ENCODE measurements at regions not wholly inside any gene's neighbourhood (a gene's known extent, or its start where the extent isn't known, plus 50 kb on each side); places are given as distances from the start of the nearest gene placed in this dataset.

DNA sequence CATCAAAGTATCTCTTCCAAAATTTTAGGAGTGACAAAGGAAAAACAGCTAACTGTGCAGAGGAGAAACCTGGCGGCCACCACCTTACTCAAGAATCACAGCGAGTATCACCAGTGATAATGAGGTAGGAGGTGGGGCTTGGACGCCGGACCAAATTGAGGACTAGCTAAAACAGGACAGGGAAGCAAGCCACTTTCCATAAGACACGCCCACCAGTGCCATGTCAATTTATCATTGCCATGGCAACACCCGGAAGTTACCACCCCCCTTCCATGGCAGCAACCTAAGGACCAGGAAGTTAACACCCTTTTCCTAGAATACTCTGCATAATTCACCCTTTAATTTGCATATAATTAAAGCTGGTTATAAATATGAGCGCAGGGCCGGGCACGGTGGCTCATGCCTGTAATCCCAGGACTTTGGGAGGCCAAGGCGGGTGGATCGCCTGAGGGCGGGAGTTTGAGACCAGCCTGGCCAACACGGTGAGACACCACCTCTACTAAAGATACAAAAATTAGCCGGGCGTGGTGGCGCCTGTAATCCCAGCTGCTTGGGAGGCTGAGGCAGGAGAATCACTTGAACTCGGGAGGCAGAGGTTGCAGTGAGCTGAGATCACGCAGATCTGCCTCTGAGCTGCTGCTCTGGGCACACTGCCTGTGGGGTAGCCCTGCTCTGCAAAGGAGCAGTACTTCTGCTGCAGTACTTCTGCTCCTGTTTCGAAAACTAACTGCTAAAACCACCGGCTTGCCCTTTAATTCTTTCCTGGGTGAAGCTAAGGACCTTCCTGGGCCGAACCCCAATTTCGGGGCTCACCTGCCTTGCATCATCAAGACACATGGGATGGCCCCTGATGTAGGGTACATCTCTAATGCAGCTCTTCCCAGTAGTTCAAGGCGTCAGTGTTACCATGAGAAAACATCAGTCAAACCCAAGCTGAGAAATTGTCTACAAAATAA lies 116.7 kb downstream of the HMX1 start:
- WGBS, 2 experiments (ENCODE audit: insufficient coverage in 2 of 2), result 91 to 97% methylated on average over 14 to 21 of the region's 23 CpGs

DNA sequence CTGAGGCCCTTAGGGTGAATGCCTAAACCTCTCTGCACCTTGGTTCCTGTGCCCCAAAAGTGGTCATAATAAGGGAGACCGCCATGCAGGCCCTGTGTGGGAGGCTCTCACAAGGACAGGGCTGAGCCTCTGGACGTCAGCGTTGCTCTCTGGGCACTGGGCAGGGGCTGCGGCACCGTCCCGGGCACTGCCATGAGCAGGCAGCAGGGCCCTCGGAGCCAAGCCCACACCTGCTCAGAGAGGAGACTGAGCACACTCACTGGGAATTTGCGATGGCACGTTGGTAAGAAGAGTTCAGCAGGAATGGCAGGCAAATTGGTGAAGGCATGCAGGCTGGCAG lies 123.4 kb downstream of the HMX1 start:
- no peaks in the 10 kb centered on the region for H3K4me1 ChIP-seq (ENCODE audit: control insufficient read depth, insufficient read depth, low read length, poor library complexity, severe bottlenecking)
- no peak overlapping the region for H3K27ac ChIP-seq (ENCODE audit: low read depth, low read length, severe bottlenecking)
- no peak overlapping the region for H3K4me3 ChIP-seq (ENCODE audit: extremely low read depth, insufficient read depth, low read length, poor library complexity, severe bottlenecking)
- no peaks in the 10 kb centered on the region for H3K9me3 ChIP-seq (ENCODE audit: control insufficient read depth, low read length)
- 88 to 93% methylated on average over 9 of the region's 9 CpGs for WGBS, 2 experiments (ENCODE audit: insufficient coverage in 2 of 2)
- H3K36me3 ChIP-seq (ENCODE audit: control insufficient read depth, insufficient read depth, low read length), result no peaks in the 10 kb centered on the region

More for the DNA sequence above, 116.7 kb downstream of the HMX1 start:
- Histone ChIP-seq H3K27ac (ENCODE audit: low read depth, low read length, severe bottlenecking) (no peak overlapping the region), H3K4me3 (ENCODE audit: extremely low read depth, insufficient read depth, low read length, poor library complexity, severe bottlenecking) (no peak overlapping the region), H3K4me1 (ENCODE audit: control insufficient read depth, insufficient read depth, low read length, poor library complexity, severe bottlenecking) (no peaks in the 10 kb centered on the region), H3K36me3 (ENCODE audit: control insufficient read depth, insufficient read depth, low read length) (no peaks in the 10 kb centered on the region), H3K9me3 (ENCODE audit: control insufficient read depth, low read length) (peaks cover 5% of the 10 kb centered on the region)

DNA sequence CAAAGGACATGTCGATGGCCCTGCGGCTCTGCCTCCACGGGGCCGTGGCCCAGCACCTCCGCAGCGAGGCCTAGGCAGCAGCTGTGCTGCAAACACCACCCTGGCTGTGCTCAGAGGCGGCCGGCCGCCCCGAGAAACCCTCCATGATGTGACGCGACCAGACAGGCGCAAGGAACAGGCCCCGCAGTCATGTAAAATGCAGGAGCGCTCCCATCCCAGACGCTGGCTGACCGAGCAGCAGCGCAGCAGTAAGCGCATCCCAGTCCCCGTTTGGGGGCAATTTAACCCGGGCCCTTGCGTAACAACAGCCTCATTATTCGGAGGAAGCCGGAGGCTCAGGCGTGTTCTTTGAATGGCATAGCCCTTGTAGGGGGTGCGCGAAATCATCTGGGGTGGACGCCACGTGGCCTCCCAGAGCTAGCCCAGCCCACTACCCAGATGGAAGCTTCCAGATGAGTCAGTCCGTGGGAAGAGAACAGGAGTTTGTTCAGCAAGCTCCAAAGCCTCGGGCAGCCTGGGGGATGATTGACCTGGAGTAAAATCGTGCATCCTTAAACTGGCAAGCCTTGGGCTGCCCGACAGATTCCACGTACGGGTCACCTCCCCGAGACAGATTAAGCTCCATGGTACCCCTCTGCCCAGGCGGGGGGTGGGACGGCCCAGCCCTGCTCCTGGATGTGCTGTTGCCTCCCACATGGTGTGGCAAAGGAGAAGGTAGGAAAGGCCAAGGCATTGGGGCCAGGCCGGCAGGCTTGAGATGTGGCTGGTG lies 124.0 kb downstream of the HMX1 start:
- no peaks in the 10 kb centered on the region for H3K9me3 ChIP-seq (ENCODE audit: control insufficient read depth, low read length)
- no peak overlapping the region for H3K27ac ChIP-seq (ENCODE audit: low read depth, low read length, severe bottlenecking)
- WGBS, 2 experiments (ENCODE audit: insufficient coverage in 2 of 2), result 84 to 86% methylated on average over 35 to 39 of the region's 39 CpGs
- no peak overlapping the region for H3K4me3 ChIP-seq (ENCODE audit: extremely low read depth, insufficient read depth, low read length, poor library complexity, severe bottlenecking)
- H3K4me1 ChIP-seq (ENCODE audit: control insufficient read depth, insufficient read depth, low read length, poor library complexity, severe bottlenecking), result no peaks in the 10 kb centered on the region
- H3K36me3 ChIP-seq (ENCODE audit: control insufficient read depth, insufficient read depth, low read length), result no peaks in the 10 kb centered on the region

DNA sequence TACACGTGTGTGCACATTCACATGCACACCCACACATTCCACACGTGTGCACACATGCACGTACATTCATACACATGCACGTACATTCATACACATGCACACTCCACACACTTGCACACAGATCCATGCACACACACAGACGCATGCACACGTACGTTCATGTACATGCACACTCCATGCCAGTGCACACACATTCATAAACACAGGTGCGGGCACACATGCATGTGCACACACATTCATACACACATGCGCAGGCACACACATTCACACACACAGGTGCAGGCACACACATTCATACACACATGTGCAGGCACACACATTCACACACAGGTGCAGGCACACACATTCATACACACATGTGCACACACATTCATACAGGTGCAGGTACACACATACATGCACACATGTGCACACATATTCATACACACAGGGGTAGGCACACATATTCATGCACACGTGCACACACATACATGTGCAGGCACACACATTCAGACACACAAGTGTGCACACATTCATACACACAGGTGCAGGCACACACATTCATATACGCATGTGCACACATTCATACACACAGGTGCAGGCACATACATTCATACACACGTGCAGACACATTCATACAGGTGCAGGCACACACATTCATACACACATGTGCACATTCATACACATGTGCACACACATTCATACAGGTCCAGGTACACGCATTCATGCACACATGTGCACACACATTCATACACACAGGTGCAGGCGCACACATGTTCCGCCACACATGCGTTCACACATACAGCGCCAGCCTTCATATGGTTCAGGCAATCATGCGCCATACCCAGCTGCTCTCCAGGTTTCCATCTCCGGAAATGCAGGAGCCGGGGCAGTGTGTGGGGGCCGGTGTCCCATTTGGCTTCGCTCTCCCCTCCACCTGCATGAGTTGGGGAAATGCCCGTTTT lies 124.8 kb downstream of the HMX1 start:
- WGBS, 2 experiments (ENCODE audit: insufficient coverage in 2 of 2), result 92 to 94% methylated on average over 22 to 23 of the region's 23 CpGs
- Histone ChIP-seq H3K4me1 (ENCODE audit: control insufficient read depth, insufficient read depth, low read length, poor library complexity, severe bottlenecking) (no peaks in the 10 kb centered on the region), H3K9me3 (ENCODE audit: control insufficient read depth, low read length) (no peaks in the 10 kb centered on the region)

DNA sequence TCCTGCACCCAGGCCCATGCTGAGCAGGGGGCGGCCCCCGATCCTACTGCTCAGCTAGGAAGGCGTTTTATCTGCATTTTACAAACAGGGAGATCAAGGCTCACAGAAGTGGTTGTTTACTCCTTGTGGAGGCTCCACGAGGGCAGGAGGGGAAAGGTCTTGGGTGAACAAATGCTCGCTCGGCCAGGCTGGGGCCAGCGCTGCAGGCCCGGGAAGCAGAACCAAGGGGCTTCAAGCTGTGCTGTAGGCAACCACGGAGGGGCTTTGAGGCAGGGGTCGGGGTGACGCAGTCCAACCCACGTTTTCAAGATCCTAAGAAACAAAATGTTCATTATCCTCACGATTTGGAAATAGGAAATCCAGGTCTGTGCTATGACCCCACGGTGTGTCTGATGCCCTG lies 125.8 kb downstream of the HMX1 start:
- WGBS, 2 experiments (ENCODE audit: insufficient coverage in 2 of 2), result 74 to 90% methylated on average over 8 to 14 of the region's 14 CpGs
- Histone ChIP-seq H3K9me3 (ENCODE audit: control insufficient read depth, low read length) (no peaks in the 10 kb centered on the region), H3K27ac (ENCODE audit: low read depth, low read length, severe bottlenecking) (no peak overlapping the region), H3K36me3 (ENCODE audit: control insufficient read depth, insufficient read depth, low read length) (no peaks in the 10 kb centered on the region), H3K4me3 (ENCODE audit: extremely low read depth, insufficient read depth, low read length, poor library complexity, severe bottlenecking) (no peak overlapping the region), H3K4me1 (ENCODE audit: control insufficient read depth, insufficient read depth, low read length, poor library complexity, severe bottlenecking) (no peaks in the 10 kb centered on the region)

More for the DNA sequence above, 124.8 kb downstream of the HMX1 start:
- H3K36me3 ChIP-seq (ENCODE audit: control insufficient read depth, insufficient read depth, low read length), result no peaks in the 10 kb centered on the region
- no peak overlapping the region for H3K4me3 ChIP-seq (ENCODE audit: extremely low read depth, insufficient read depth, low read length, poor library complexity, severe bottlenecking)
- no peak overlapping the region for H3K27ac ChIP-seq (ENCODE audit: low read depth, low read length, severe bottlenecking)

DNA sequence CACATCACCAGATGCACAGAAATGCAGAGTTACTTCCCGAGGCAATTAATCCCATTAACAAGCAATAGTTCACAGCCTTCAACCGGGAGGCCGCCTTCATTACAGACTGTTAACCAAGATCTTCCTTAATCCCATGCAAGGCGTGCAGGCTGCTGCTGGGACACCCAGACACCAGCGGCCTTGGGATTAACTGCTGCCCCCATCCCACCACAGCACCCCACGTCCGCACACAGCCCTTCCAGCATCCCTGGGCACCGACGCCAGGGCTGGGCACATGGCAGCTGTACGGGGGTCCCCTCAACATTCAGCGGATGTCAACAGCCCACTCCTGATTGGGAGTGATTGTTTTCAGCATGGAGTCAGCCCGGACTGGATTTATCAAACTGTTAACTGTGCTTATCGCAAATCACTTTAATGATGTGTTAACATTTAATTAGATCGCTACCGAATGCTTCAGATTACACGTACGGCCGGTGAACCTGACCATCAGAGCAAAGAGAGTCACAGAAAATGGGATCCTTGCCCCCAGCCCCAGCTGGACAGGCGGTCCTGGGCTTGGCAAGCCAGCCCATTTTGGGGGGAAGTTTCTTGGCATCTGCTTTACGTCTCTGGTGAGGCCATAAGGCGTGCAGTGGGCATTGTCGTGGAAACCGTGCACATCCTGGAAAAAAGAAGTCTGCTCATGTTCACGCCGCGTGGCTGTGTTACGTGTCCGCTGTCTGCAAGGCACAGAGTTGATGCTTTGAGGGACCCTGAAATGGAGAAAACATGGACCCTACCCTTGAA lies 126.4 kb downstream of the HMX1 start:
- Histone ChIP-seq H3K4me1 (ENCODE audit: control insufficient read depth, insufficient read depth, low read length, poor library complexity, severe bottlenecking) (no peaks in the 10 kb centered on the region), H3K9me3 (ENCODE audit: control insufficient read depth, low read length) (no peaks in the 10 kb centered on the region), H3K36me3 (ENCODE audit: control insufficient read depth, insufficient read depth, low read length) (no peaks in the 10 kb centered on the region), H3K27ac (ENCODE audit: low read depth, low read length, severe bottlenecking) (no peak overlapping the region), H3K4me3 (ENCODE audit: extremely low read depth, insufficient read depth, low read length, poor library complexity, severe bottlenecking) (no peak overlapping the region)
- 87 to 91% methylated on average over 26 of the region's 28 CpGs for WGBS, 2 experiments (ENCODE audit: insufficient coverage in 2 of 2)

DNA sequence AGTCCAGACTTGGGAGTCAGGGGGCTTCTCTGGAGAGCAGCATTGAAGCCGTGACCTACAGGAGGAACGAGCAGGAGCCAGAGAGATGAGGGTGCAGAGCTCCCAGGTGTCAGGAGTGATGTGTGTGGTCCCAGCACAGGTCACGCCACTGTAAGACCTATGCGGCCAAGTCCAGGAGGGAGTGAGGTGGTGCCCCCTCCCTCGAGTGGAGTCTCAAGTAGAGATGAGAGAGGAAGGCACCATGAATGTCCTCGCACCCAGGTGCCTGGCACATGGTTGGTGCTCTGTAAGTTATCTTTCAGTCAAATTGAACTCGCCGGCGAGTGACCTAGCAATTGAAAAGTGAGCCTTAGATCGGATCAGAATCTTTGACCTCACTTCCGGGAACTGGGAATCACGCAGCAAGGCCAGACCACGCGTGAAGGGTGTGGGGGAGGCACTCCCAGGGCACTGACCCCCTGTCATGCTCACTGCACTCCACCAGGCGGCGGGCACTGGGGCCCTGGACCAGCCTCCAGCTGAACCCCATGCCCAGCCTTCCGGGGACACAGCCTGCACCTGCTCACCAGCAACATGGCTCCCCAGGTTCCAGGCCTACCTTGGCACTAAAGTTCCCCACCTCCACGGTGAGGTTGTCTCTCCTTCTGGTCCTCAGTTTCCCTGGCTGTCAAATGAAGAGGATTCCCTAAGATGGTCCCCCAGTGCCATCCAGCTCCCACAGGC lies 127.4 kb downstream of the HMX1 start:
- no peak overlapping the region for H3K4me3 ChIP-seq (ENCODE audit: extremely low read depth, insufficient read depth, low read length, poor library complexity, severe bottlenecking)
- no peaks in the 10 kb centered on the region for H3K9me3 ChIP-seq (ENCODE audit: control insufficient read depth, low read length)
- WGBS, 2 experiments (ENCODE audit: insufficient coverage in 2 of 2), result 86 to 87% methylated on average over 17 to 18 of the region's 18 CpGs
- no peaks in the 10 kb centered on the region for H3K36me3 ChIP-seq (ENCODE audit: control insufficient read depth, insufficient read depth, low read length)
- no peak overlapping the region for H3K27ac ChIP-seq (ENCODE audit: low read depth, low read length, severe bottlenecking)
- H3K4me1 ChIP-seq (ENCODE audit: control insufficient read depth, insufficient read depth, low read length, poor library complexity, severe bottlenecking), result no peaks in the 10 kb centered on the region

DNA sequence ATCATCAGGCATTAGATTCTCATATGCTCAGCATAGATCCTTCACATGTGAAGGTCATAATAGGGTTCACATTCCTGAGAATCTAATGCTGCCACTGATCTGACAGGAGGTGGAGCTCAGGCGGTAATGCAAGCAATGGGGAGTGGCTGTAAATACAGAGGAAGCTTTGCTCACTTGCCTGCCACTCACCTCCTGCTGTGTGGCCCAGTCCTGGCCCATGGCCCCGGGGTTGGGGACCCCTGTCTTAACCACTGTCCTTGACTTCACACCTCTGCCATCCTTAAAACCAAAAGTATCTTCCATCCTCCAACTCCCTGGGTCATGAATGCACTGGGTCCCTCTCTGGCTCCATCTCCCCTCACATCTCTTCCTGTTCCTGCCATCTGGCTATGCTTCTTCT lies 129.1 kb downstream of the HMX1 start:
- WGBS, 2 experiments (ENCODE audit: insufficient coverage in 2 of 2), result 69 to 75% methylated on average over 1 to 2 of the region's 2 CpGs
- Histone ChIP-seq H3K27ac (ENCODE audit: low read depth, low read length, severe bottlenecking) (no peak overlapping the region), H3K9me3 (ENCODE audit: control insufficient read depth, low read length) (no peaks in the 10 kb centered on the region), H3K4me3 (ENCODE audit: extremely low read depth, insufficient read depth, low read length, poor library complexity, severe bottlenecking) (no peak overlapping the region), H3K36me3 (ENCODE audit: control insufficient read depth, insufficient read depth, low read length) (no peaks in the 10 kb centered on the region), H3K4me1 (ENCODE audit: control insufficient read depth, insufficient read depth, low read length, poor library complexity, severe bottlenecking) (no peaks in the 10 kb centered on the region)

DNA sequence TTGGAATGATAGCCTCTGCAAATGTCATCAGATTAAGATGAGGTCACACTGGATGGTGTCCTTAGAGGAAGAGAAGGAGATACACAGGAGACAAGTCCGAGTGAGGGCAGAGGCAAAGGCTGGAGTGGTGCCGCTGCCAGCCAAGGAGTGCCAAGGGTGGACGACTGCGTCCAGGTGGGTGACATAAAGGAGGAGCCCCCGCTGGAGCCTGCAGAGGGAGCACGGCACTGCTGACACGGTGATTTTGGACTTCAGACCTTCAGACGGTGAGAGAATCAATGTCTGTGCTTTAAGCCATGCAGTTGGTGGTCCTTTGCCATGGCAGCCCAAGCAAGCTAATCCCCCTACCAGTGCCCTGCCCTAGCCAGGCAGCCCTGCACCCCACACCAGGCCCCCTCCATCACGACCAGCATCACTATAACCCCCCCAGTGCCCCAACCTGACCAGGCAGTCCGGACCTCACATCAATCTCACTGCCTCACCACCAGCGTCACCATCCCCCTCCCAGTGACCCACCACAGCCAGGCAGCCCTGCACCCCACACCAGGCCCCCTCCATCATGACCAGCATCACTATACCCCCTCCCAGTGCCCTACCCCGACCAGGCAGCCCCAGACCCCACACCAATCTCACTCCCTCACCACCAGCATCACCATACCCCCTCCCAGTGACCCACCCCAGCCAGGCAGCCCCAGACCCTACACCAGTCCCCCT lies 130.0 kb downstream of the HMX1 start:
- Histone ChIP-seq H3K4me1 (ENCODE audit: control insufficient read depth, insufficient read depth, low read length, poor library complexity, severe bottlenecking) (no peaks in the 10 kb centered on the region), H3K36me3 (ENCODE audit: control insufficient read depth, insufficient read depth, low read length) (no peaks in the 10 kb centered on the region), H3K4me3 (ENCODE audit: extremely low read depth, insufficient read depth, low read length, poor library complexity, severe bottlenecking) (no peak overlapping the region), H3K9me3 (ENCODE audit: control insufficient read depth, low read length) (no peaks in the 10 kb centered on the region), H3K27ac (ENCODE audit: low read depth, low read length, severe bottlenecking) (no peak overlapping the region)
- 89 to 94% methylated on average over 5 to 10 of the region's 12 CpGs for WGBS, 2 experiments (ENCODE audit: insufficient coverage in 2 of 2)
